ENCODE measurements at regions not wholly inside any gene's neighbourhood (a gene's known extent, or its start where the extent isn't known, plus 50 kb on each side); places are given as distances from the start of the nearest gene placed in this dataset.

- Histone ChIP-seq H3K79me2 (ENCODE audit: control insufficient read depth, insufficient read depth, low read length) (no peaks in the 10 kb centered on the region), H3K27me3 (ENCODE audit: control insufficient read depth, extremely low read depth, insufficient read depth, low read length) (no peaks in the 10 kb centered on the region), H3K4me1 (ENCODE audit: control insufficient read depth, extremely low read depth, insufficient read depth, low read length) (no peaks in the 10 kb centered on the region), H3K9me1 (ENCODE audit: control insufficient read depth, extremely low read depth, insufficient read depth, low read length) (no peaks in the 10 kb centered on the region), H3K9ac (ENCODE audit: control insufficient read depth, extremely low read depth, insufficient read depth, low read length) (no peak overlapping the region), H4K20me1 (ENCODE audit: control insufficient read depth, extremely low read depth, insufficient read depth, low read length) (no peaks in the 10 kb centered on the region), H2AFZ (ENCODE audit: control insufficient read depth, low read length) (no peak overlapping the region), H3K4me2 (ENCODE audit: control insufficient read depth, extremely low read depth, insufficient read depth, low read depth, low read length) (no peak overlapping the region), H3K27ac (ENCODE audit: control insufficient read depth, insufficient read depth, low read length) (no peak overlapping the region), H3K9me3 (ENCODE audit: control insufficient read depth, low read depth, low read length) (no peaks in the 10 kb centered on the region), H3K36me3 (ENCODE audit: control insufficient read depth in 2 of 2, extremely low read depth in 1 of 2, insufficient read depth in 2 of 2, low read length in 2 of 2) (no peaks in the 10 kb centered on the region), H3K4me3 (ENCODE audit: control insufficient read depth in 2 of 3, extremely low read depth in 1 of 3, insufficient read depth in 2 of 3, low read depth in 1 of 3, low read length in 3 of 3) (no peak overlapping the region)
- TF ChIP-seq CTCF (optimal IDR thresholded peaks at IDR 0.05 in 1 of 3, IDR thresholded peaks at IDR 0.05 in 1 of 3, conservative IDR thresholded peaks at IDR 0.05 in 1 of 3; ENCODE audit: extremely low read depth in 1 of 3, insufficient read depth in 2 of 3, low read length in 3 of 3) (no peak), EZH2 (IDR thresholded peaks at IDR 0.05; ENCODE audit: low read length) (no peak)
- FAIRE-seq, result no peak
- no peak for DNase-seq (ENCODE audit: low read depth, low spot score)
- dilution Hi-C loops (cut with MboI; ENCODE audit: extremely low pct_ligation_motif_present, low sequenced_read_pairs), result no loop called here
These were observed 480.8 kb downstream of the XIRP2 start for GRCh38 chr2:167369083-167369482.

- no peaks in the 10 kb centered on the region for H3K27me3 ChIP-seq (ENCODE audit: control insufficient read depth, extremely low read depth, insufficient read depth, low read length)
- H3K4me3 ChIP-seq (ENCODE audit: control insufficient read depth in 2 of 3, extremely low read depth in 1 of 3, insufficient read depth in 2 of 3, low read depth in 1 of 3, low read length in 3 of 3), result no peak overlapping the region
- no peak for TF ChIP-seq EZH2 (IDR thresholded peaks at IDR 0.05; ENCODE audit: low read length)
- no peak for TF ChIP-seq CTCF (optimal IDR thresholded peaks at IDR 0.05 in 1 of 3, IDR thresholded peaks at IDR 0.05 in 1 of 3, conservative IDR thresholded peaks at IDR 0.05 in 1 of 3; ENCODE audit: extremely low read depth in 1 of 3, insufficient read depth in 2 of 3, low read length in 3 of 3)
- no peaks in the 10 kb centered on the region for H3K36me3 ChIP-seq (ENCODE audit: control insufficient read depth in 2 of 2, extremely low read depth in 1 of 2, insufficient read depth in 2 of 2, low read length in 2 of 2)
- no peaks in the 10 kb centered on the region for H3K79me2 ChIP-seq (ENCODE audit: control insufficient read depth, insufficient read depth, low read length)
- H3K9ac ChIP-seq (ENCODE audit: control insufficient read depth, extremely low read depth, insufficient read depth, low read length), result no peak overlapping the region
- FAIRE-seq, result no peak
- H3K4me2 ChIP-seq (ENCODE audit: control insufficient read depth, extremely low read depth, insufficient read depth, low read depth, low read length), result no peak overlapping the region
- H3K9me3 ChIP-seq (ENCODE audit: control insufficient read depth, low read depth, low read length), result no peaks in the 10 kb centered on the region
- H2AFZ ChIP-seq (ENCODE audit: control insufficient read depth, low read length), result no peak overlapping the region
- DNase-seq (ENCODE audit: low read depth, low spot score), result no peak
- H3K4me1 ChIP-seq (ENCODE audit: control insufficient read depth, extremely low read depth, insufficient read depth, low read length), result no peaks in the 10 kb centered on the region
- no peaks in the 10 kb centered on the region for H3K9me1 ChIP-seq (ENCODE audit: control insufficient read depth, extremely low read depth, insufficient read depth, low read length)
- no peak overlapping the region for H3K27ac ChIP-seq (ENCODE audit: control insufficient read depth, insufficient read depth, low read length)
- dilution Hi-C loops (cut with MboI; ENCODE audit: extremely low pct_ligation_motif_present, low sequenced_read_pairs), result no loop called here
- no peaks in the 10 kb centered on the region for H4K20me1 ChIP-seq (ENCODE audit: control insufficient read depth, extremely low read depth, insufficient read depth, low read length)
These were observed 480.1 kb downstream of the XIRP2 start for GRCh38 chr2:167368371-167368770.

All from keratinocyte (primary cell).